AG09309 (cell line): ENCODE measurements at regions not wholly inside any gene's neighbourhood (a gene's known extent, or its start where the extent isn't known, plus 50 kb on each side); places are given as distances from the start of the nearest gene placed in this dataset.

Experiments
- DNase-seq: peaks from one replicate; pipeline ENCODE4 v3.0.0-alpha.2; 2010; ENCODE audit warnings: low read depth
- H3K4me3 ChIP-seq: 2 replicates; pipeline ENCODE4 v1.5.1; 2011; ENCODE audit warnings: mild to moderate bottlenecking, low read depth, low read length, moderate library complexity; ENCODE audit not compliant: control insufficient read depth
- CTCF ChIP-seq: IDR thresholded peaks from 2 replicates; pipeline ENCODE4 v1.5.1; 2011; ENCODE audit warnings: mild to moderate bottlenecking, low read depth, low read length, inconsistent platforms; ENCODE audit not compliant: insufficient read depth, control insufficient read depth; ENCODE audit errors: missing control alignments

GRCh38 chr3:166248784-166249183 is 411.6 kb upstream of the BCHE start:
- H3K4me3 ChIP-seq, result no peak overlapping the region
- TF ChIP-seq CTCF, result no peak
- DNase-seq, result no peak

- no peak overlapping the region for H3K4me3 ChIP-seq
- DNase-seq, result no peak
- TF ChIP-seq CTCF, result no peak
Observed at GRCh38 chr3:166243511-166243910, 406.3 kb upstream of the BCHE start.

- no peak for TF ChIP-seq CTCF
- no peak overlapping the region for H3K4me3 ChIP-seq
- no peak for DNase-seq
Observed at GRCh38 chr3:166223120-166223519, 385.9 kb upstream of the BCHE start.

GRCh38 chr3:166211451-166211850 is 374.2 kb upstream of the BCHE start:
- H3K4me3 ChIP-seq, result no peak overlapping the region
- no peak for TF ChIP-seq CTCF
- DNase-seq, result no peak

- H3K4me3 ChIP-seq, result no peak overlapping the region
- no peak for DNase-seq
- TF ChIP-seq CTCF, result no peak
Observed at GRCh38 chr3:166209701-166210100, 372.5 kb upstream of the BCHE start.

- no peak for TF ChIP-seq CTCF
- no peak overlapping the region for H3K4me3 ChIP-seq
- DNase-seq, result no peak
Observed at GRCh38 chr3:166205158-166205557, 367.9 kb upstream of the BCHE start.

- H3K4me3 ChIP-seq, result no peak overlapping the region
- TF ChIP-seq CTCF, result no peak
Observed at GRCh38 chr3:166201476-166201875, 364.3 kb upstream of the BCHE start.

More at GRCh38 chr3:166201476-166201875, 364.3 kb upstream of the BCHE start:
- no peak for DNase-seq
